ENCODE measurements at regions not wholly inside any gene's neighbourhood (a gene's known extent, or its start where the extent isn't known, plus 50 kb on each side); places are given as distances from the start of the nearest gene placed in this dataset.

DNA sequence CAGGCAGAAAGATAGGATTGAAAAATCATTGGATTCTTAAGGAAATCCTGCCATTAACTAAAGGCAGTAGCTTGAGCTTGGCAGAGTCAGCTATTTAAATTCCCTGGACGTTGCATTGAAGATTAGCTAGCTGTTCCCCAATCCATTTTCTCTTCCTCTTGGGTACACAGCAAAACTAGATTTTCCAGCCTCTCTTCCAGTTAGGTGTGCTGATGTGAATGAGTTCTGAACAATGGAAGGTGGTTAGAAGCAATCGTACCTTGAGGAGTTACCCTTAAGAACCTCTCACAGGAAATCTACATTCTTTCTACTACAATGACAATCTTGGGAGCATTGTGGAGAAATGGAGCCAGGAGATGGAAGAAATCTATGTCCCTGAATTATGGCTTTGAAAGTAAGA is 383.2 kb upstream of the TBL1XR1 start:
- DNase-seq = no peak

DNA sequence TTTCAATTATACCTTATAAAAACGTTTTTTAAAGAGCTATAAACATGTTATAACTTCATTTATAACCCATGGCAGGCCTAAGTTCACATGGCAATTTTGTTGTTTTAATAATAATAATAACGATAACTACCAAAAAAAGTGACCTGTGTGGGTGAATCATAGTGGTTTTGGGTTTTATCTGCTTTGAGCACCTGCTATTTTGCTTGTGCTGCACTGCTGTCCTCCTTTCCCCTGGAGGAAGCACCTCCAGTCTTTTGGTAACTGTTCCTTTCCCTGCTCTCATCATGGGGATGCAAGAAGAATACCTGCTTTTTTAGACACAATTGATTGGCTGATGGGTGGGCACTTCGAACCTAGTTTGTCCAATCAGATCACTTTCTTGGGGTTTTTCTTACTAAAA is 388.0 kb upstream of the TBL1XR1 start:
- no peak for DNase-seq

- DNase-seq = no peak
Measured at GRCh38 chr3:177589041-177589650, 391.9 kb upstream of the TBL1XR1 start.

GRCh38 chr3:177589911-177590381 is 392.7 kb upstream of the TBL1XR1 start:
- DNase-seq = peak; percentile 80

DNA sequence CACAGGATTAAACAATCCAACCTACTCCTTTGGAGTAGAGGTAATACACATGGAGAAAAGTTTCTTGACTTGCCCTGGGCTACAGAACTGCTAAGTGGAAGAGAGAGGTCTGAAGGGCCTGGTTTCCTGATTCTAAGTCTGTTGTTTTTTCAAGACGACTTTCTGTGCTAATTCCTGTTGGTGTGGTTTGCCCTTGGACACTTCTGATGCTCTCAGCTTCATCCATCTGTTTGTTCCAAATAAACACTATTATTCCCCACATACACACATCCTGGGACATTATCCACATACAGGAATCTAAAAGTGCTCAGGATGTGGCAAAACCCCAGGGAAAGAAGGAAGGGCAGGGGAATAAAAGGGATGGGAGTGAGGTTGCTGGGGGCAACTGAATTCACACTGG is 393.5 kb upstream of the TBL1XR1 start:
- no peak for DNase-seq

DNA sequence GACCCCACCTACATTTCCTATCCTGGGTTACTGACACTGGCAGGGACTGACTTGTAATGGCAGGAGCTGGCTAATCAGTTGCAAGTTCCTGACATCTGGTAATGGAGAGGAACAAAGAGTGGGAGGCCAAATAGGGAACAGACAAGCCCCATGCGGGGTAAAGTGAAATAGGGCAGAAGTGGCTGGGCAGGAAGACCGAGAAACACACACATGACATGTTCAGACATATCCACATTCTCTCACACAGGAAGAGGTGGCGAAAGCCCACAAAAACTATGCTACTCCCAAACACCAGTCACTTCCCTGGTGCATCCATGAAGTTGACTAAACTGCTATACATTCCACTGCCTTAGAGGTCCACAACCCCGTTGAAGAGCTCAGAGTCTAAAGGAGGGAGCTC is 394.1 kb upstream of the TBL1XR1 start:
- DNase-seq = peak; percentile 2

- no peak for DNase-seq
Measured at GRCh38 chr3:177594096-177594495, 396.8 kb upstream of the TBL1XR1 start.

GRCh38 chr3:177595530-177596188 is 398.4 kb upstream of the TBL1XR1 start:
- DNase-seq = no peak

- no peak for DNase-seq
Measured at GRCh38 chr3:177596248-177596815, 399.1 kb upstream of the TBL1XR1 start.

DNA sequence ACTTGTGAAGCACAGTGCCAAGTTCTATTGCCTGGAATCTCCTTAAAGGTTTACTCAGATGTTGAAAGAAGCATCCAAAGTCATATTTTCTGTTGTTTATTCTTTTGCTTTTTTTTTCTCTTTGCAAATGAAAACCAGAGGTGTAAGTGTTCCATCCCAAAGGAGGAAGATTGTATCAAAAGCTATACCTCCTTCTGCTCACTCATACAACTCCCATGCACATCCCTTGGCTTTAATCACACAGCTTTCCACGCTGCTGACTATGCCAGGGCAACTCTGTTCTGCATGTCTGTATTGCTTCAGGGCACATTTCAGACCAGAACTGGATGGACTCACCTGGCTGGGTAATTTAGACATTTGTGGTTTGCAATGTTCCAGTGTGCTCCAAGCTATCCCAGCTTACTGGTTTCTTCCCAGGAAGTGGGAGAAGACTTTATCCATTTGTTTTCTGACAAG is 399.6 kb upstream of the TBL1XR1 start:
- peak; percentile 18 for DNase-seq

DNA sequence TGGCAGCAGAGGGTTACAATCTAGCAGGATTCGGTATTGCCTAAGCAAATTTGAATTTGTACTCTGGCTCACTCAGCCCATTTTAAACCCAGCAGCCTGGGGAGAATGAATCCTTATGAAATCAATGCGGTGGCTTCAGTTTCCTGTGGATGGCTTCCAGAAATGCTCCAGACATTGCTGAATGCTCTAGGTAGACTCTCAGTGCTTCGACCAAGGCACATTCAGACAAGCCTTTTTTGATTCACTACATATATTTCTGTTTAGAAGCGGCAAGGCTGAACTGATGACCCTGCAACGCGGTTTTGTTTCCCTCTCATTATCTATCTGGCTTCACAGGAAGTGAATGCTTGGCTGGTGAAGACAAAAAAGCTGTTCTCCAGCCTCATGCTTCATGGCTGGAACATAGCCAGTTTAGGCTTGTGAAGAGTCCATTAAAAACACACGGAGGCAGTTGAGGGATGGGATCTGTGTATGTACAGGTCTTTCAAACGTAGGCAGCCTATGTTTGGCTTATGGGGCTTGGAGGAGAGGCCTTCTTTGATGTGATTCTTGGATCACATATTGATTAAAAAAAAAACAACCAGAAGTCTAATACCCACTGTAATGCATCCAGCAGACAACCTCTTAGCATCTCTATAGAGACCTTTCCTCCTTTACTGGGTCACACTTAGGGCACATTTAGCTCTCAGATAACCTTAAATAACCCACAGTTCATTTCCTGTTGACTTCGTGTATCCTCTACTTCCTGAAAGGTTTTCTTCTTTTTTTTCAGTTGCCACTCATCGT is 400.2 kb upstream of the TBL1XR1 start:
- peak; percentile 73 for DNase-seq

- DNase-seq = no peak
Measured at GRCh38 chr3:177598097-177598833, 401.0 kb upstream of the TBL1XR1 start.

- DNase-seq = no peak
Measured at GRCh38 chr3:177599326-177599725, 402.0 kb upstream of the TBL1XR1 start.

DNA sequence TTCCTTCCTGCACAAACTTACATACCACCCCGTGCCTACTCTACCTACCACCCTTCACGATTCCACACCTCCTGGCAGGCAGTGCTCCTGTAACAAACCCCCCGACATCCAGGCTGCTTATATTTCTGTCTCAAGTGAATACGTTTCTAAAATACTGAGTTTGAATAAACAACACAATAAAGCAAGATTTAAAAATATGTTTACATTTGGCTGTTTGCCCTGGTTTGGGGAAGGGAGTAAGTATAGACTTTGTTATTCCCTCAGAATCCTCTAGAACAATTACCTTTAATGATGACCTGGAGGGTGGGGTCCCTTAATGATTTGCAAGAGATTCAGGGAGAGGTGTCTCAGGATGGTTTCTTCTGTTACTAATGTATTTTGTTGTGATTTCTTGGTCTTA is 402.6 kb upstream of the TBL1XR1 start:
- no peak for DNase-seq

- DNase-seq = no peak
Measured at GRCh38 chr3:177600411-177600810, 403.1 kb upstream of the TBL1XR1 start.

- DNase-seq = peak; percentile 11
Measured at GRCh38 chr3:177601152-177601551, 403.9 kb upstream of the TBL1XR1 start.

- peak; percentile 65 for DNase-seq
Measured at GRCh38 chr3:177602601-177603147, 405.4 kb upstream of the TBL1XR1 start.

DNA sequence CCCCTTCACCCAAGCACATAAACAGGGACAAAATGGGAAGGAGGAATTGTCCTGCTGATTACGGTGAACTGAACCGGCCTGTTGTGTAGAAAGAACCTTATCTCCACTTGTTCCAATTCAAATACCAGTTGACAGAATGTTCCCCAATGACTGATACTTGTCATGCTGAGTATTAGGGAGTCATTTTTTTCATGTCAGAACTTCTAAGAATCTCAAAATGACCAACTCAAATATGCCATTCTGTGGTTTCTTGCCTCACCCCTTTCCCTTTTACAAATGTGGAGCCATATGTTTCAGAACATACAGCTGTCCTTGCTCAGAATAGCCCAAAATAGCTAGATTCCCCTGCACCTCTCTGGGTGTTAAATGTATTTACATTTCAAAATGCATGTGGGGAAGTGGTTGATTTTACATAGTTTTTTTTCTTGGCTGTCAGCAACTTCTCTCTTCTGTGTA is 405.9 kb upstream of the TBL1XR1 start:
- no peak for DNase-seq

GRCh38 chr3:177604181-177604580 is 406.9 kb upstream of the TBL1XR1 start:
- DNase-seq = no peak

- DNase-seq = no peak
Measured at GRCh38 chr3:177606891-177607290, 409.6 kb upstream of the TBL1XR1 start.

DNA sequence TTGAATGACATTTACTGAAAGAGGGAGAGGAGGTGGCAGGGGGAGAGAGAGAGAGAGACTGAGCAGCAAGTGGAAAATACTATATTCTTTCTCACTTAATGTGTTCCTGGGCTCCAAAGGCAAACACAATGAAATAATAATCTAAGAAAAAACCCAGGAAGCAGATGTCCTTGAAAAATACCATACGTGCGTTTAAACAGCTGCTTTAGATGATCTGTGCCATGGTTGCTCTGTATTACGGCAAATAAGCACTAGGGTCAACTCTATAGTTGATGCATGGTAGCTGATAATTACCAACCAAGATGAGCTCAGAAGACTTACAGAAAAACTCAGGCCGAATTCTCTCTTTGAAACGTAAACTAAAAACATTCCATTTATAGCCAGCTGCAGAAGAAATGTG is 410.3 kb upstream of the TBL1XR1 start:
- DNase-seq = peak; percentile 21

GRCh38 chr3:177608443-177608842 is 411.2 kb upstream of the TBL1XR1 start:
- DNase-seq = no peak
